ENCODE measurements at regions not wholly inside any gene's neighbourhood (a gene's known extent, or its start where the extent isn't known, plus 50 kb on each side); places are given as distances from the start of the nearest gene placed in this dataset.

GRCh38 chr4:123088501-123088900 is 166.1 kb upstream of the NUDT6 start:
- H3K27ac ChIP-seq = no peak overlapping the region
- DNase-seq (ENCODE audit: low read depth, low spot score) = no peak

GRCh38 chr4:123090886-123091285 is 168.5 kb upstream of the NUDT6 start:
- no peak overlapping the region for H3K27ac ChIP-seq
- DNase-seq (ENCODE audit: low read depth, low spot score) = no peak

GRCh38 chr4:123092586-123092985 is 170.2 kb upstream of the NUDT6 start:
- no peak for DNase-seq (ENCODE audit: low read depth, low spot score)
- H3K27ac ChIP-seq = no peak overlapping the region

GRCh38 chr4:123093236-123093635 is 170.8 kb upstream of the NUDT6 start:
- DNase-seq (ENCODE audit: low read depth, low spot score) = no peak

GRCh38 chr4:123096038-123096437 is 173.6 kb upstream of the NUDT6 start:
- H3K27ac ChIP-seq = no peak overlapping the region
- no peak for DNase-seq (ENCODE audit: low read depth, low spot score)

More at GRCh38 chr4:123093236-123093635, 170.8 kb upstream of the NUDT6 start:
- no peak overlapping the region for H3K27ac ChIP-seq

- no peak overlapping the region for H3K27ac ChIP-seq
- DNase-seq (ENCODE audit: low read depth, low spot score) = no peak
These were observed 180.6 kb upstream of the NUDT6 start for GRCh38 chr4:123102897-123103471.

- no peak for DNase-seq (ENCODE audit: low read depth, low spot score)
- H3K27ac ChIP-seq = no peak overlapping the region
These were observed 182.1 kb upstream of the NUDT6 start for GRCh38 chr4:123104310-123105025.

GRCh38 chr4:123105026-123105420 is 182.6 kb upstream of the NUDT6 start:
- no peak overlapping the region for H3K27ac ChIP-seq
- no peak for DNase-seq (ENCODE audit: low read depth, low spot score)

- DNase-seq (ENCODE audit: low read depth, low spot score) = no peak
These were observed 184.3 kb upstream of the NUDT6 start for GRCh38 chr4:123106747-123107146.

GRCh38 chr4:123107444-123108252 is 185.3 kb upstream of the NUDT6 start:
- H3K27ac ChIP-seq = no peak overlapping the region

More at GRCh38 chr4:123106747-123107146, 184.3 kb upstream of the NUDT6 start:
- no peak overlapping the region for H3K27ac ChIP-seq

GRCh38 chr4:123109139-123109538 is 186.7 kb upstream of the NUDT6 start:
- no peak for DNase-seq (ENCODE audit: low read depth, low spot score)
- H3K27ac ChIP-seq = no peak overlapping the region

More at GRCh38 chr4:123107444-123108252, 185.3 kb upstream of the NUDT6 start:
- no peak for DNase-seq (ENCODE audit: low read depth, low spot score)

GRCh38 chr4:123110147-123110546 is 187.8 kb upstream of the NUDT6 start:
- DNase-seq (ENCODE audit: low read depth, low spot score) = no peak
- H3K27ac ChIP-seq = no peak overlapping the region

GRCh38 chr4:123110685-123111084 is 188.3 kb upstream of the NUDT6 start:
- no peak overlapping the region for H3K27ac ChIP-seq
- DNase-seq (ENCODE audit: low read depth, low spot score) = no peak

- DNase-seq (ENCODE audit: low read depth, low spot score) = no peak
- H3K27ac ChIP-seq = no peak overlapping the region
These were observed 190.8 kb upstream of the NUDT6 start for GRCh38 chr4:123113155-123113554.

- H3K27ac ChIP-seq = no peak overlapping the region
- no peak for DNase-seq (ENCODE audit: low read depth, low spot score)
These were observed 191.9 kb upstream of the NUDT6 start for GRCh38 chr4:123114084-123114914.

GRCh38 chr4:123114915-123115756 is 192.7 kb upstream of the NUDT6 start:
- DNase-seq (ENCODE audit: low read depth, low spot score) = no peak
- H3K27ac ChIP-seq = no peak overlapping the region

- no peak for DNase-seq (ENCODE audit: low read depth, low spot score)
These were observed 194.0 kb upstream of the NUDT6 start for GRCh38 chr4:123116412-123116811.

GRCh38 chr4:123120473-123120872 is 198.1 kb upstream of the NUDT6 start:
- DNase-seq (ENCODE audit: low read depth, low spot score) = peak; percentile 53
- peak overlapping the region; percentile 82 for H3K27ac ChIP-seq

More at GRCh38 chr4:123116412-123116811, 194.0 kb upstream of the NUDT6 start:
- no peak overlapping the region for H3K27ac ChIP-seq

- DNase-seq (ENCODE audit: low read depth, low spot score) = no peak
- peak overlapping the region; percentile 82 for H3K27ac ChIP-seq
These were observed 199.0 kb upstream of the NUDT6 start for GRCh38 chr4:123121241-123121907.
